ENCODE measurements at regions not wholly inside any gene's neighbourhood (a gene's known extent, or its start where the extent isn't known, plus 50 kb on each side); places are given as distances from the start of the nearest gene placed in this dataset.

DNA sequence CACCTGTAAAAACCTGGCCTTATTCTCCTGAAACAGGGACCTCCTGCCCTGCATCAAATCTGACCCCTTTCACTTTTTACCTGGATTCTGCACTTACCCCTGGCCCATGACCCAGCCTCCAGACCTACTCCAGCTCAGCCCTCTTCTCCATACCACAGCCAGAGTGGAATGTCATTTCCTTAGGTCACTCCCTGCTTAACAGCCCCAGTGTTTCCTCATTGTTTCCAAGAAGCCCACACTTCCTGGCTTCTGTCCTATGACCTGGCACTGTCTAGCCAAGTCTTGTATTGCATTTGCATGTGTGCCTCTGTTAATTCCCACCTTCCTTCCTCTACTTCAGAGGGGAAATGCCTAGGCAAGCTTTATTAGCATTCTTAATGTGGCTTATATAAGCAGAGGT is 51.4 kb upstream of the TRIB2 start:
- Histone ChIP-seq H2AFZ (ENCODE audit: low read depth, low read length) (no peak overlapping the region), H3K79me2 (ENCODE audit: insufficient read depth, low read length) (no peaks in the 10 kb centered on the region), H3K9ac (ENCODE audit: low read depth, low read length) (no peak overlapping the region), H3K4me3 (ENCODE audit: low read depth in 1 of 2, low read length in 2 of 2) (no peak overlapping the region), H3K36me3 (ENCODE audit: insufficient read depth, low read length) (no peaks in the 10 kb centered on the region), H3K4me1 (ENCODE audit: insufficient read depth, low read length) (no peaks in the 10 kb centered on the region), H3K9me3 (ENCODE audit: insufficient read depth, low read length, severe bottlenecking) (peaks cover 14% of the 10 kb centered on the region), H3K27ac (ENCODE audit: low read length) (no peak overlapping the region), H4K20me1 (ENCODE audit: insufficient read depth, low read length) (no peaks in the 10 kb centered on the region), H3K27me3 (ENCODE audit: insufficient read depth, low read length, poor library complexity) (no peaks in the 10 kb centered on the region), H3K4me2 (ENCODE audit: insufficient read depth, low read length) (no peak overlapping the region)
- DNase-seq (no peak), ATAC-seq (ENCODE audit: insufficient read depth, low read depth) (no peak)
- no peak for TF ChIP-seq EZH2 (IDR thresholded peaks at IDR 0.05; ENCODE audit: borderline replicate concordance, low read depth, low read length, severe bottlenecking)
- TF ChIP-seq, protein P1, sequence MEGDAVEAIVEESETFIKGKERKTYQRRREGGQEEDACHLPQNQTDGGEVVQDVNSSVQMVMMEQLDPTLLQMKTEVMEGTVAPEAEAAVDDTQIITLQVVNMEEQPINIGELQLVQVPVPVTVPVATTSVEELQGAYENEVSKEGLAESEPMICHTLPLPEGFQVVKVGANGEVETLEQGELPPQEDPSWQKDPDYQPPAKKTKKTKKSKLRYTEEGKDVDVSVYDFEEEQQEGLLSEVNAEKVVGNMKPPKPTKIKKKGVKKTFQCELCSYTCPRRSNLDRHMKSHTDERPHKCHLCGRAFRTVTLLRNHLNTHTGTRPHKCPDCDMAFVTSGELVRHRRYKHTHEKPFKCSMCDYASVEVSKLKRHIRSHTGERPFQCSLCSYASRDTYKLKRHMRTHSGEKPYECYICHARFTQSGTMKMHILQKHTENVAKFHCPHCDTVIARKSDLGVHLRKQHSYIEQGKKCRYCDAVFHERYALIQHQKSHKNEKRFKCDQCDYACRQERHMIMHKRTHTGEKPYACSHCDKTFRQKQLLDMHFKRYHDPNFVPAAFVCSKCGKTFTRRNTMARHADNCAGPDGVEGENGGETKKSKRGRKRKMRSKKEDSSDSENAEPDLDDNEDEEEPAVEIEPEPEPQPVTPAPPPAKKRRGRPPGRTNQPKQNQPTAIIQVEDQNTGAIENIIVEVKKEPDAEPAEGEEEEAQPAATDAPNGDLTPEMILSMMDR (IDR thresholded peaks at IDR 0.05; ENCODE audit: borderline replicate concordance, extremely low read depth, low read length, poor library complexity, severe bottlenecking), result no peak

DNA sequence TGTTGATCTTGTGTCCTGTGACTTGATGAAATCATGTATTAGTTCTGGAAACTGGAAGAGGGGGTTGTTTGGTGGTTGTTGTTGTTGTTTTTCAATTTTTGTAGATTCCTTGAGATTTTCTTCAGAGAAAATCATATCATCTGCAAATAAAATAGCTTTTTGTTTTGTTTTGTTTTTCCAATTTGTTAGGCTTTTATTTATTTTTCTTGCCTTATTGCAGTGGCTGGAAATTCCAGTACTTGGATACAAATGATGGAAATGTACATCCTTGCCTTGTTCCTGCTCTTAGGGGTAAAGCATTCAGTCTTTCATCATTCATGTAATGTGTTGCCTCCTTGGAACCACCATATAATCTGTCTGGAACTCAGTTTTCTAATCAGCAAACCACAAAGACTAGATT is 50.3 kb upstream of the TRIB2 start:
- Histone ChIP-seq H3K36me3 (ENCODE audit: insufficient read depth, low read length) (no peaks in the 10 kb centered on the region), H4K20me1 (ENCODE audit: insufficient read depth, low read length) (no peaks in the 10 kb centered on the region), H2AFZ (ENCODE audit: low read depth, low read length) (no peak overlapping the region), H3K79me2 (ENCODE audit: insufficient read depth, low read length) (no peaks in the 10 kb centered on the region), H3K9ac (ENCODE audit: low read depth, low read length) (no peak overlapping the region), H3K4me3 (ENCODE audit: low read depth in 1 of 2, low read length in 2 of 2) (no peak overlapping the region), H3K27ac (ENCODE audit: low read length) (no peak overlapping the region), H3K4me2 (ENCODE audit: insufficient read depth, low read length) (no peak overlapping the region), H3K9me3 (ENCODE audit: insufficient read depth, low read length, severe bottlenecking) (peaks cover 14% of the 10 kb centered on the region), H3K27me3 (ENCODE audit: insufficient read depth, low read length, poor library complexity) (no peaks in the 10 kb centered on the region), H3K4me1 (ENCODE audit: insufficient read depth, low read length) (no peaks in the 10 kb centered on the region)
- TF ChIP-seq, protein P1 (IDR thresholded peaks at IDR 0.05; ENCODE audit: borderline replicate concordance, extremely low read depth, low read length, poor library complexity, severe bottlenecking), result no peak
- no peak for TF ChIP-seq EZH2 (IDR thresholded peaks at IDR 0.05; ENCODE audit: borderline replicate concordance, low read depth, low read length, severe bottlenecking)
- ATAC-seq (ENCODE audit: insufficient read depth, low read depth) (no peak), DNase-seq (no peak)
